GM18505 (cell line): ENCODE measurements at regions not wholly inside any gene's neighbourhood (a gene's known extent, or its start where the extent isn't known, plus 50 kb on each side); places are given as distances from the start of the nearest gene placed in this dataset.
"Not testable (repeated sequence)": the region's sequence is repeated elsewhere in the genome, so short reads cannot be mapped to it uniquely, and the experiment has no call there.

Experiments used
- ATAC-seq: cut with Tn5 transposase; IDR thresholded peaks from one replicate; pipeline ENCODE4 v1.9.1; 2021; ENCODE audit not compliant: unreplicated experiment
- POLR2A ChIP-seq: IDR thresholded peaks from 4 replicates; pipeline ENCODE4 v1.6.1; 2011; ENCODE audit warnings: borderline replicate concordance; ENCODE audit not compliant: insufficient read depth, insufficient read length; ENCODE audit errors: extremely low read depth

- no peak for ATAC-seq
- no peak for TF ChIP-seq POLR2A
Measured at GRCh38 chr2:142300517-142300916, 169.7 kb upstream of the LRP1B start.

- no peak for ATAC-seq
- no peak for TF ChIP-seq POLR2A
Measured at GRCh38 chr2:142299021-142299420, 168.2 kb upstream of the LRP1B start.

- ATAC-seq, result no peak
- TF ChIP-seq POLR2A, result no peak
Measured at GRCh38 chr2:142294225-142294624, 163.4 kb upstream of the LRP1B start.

GRCh38 chr2:142291969-142292368, 161.2 kb upstream of the LRP1B start:
- TF ChIP-seq POLR2A, result no peak
- no peak for ATAC-seq

- no peak for ATAC-seq
Measured at GRCh38 chr2:142290931-142291330, 160.1 kb upstream of the LRP1B start.

GRCh38 chr2:142286618-142287017, 155.8 kb upstream of the LRP1B start:
- TF ChIP-seq POLR2A, result no peak
- no peak for ATAC-seq

More at GRCh38 chr2:142290931-142291330, 160.1 kb upstream of the LRP1B start:
- no peak for TF ChIP-seq POLR2A

- no peak for ATAC-seq
- no peak for TF ChIP-seq POLR2A
Measured at GRCh38 chr2:142285480-142285879, 154.7 kb upstream of the LRP1B start.

GRCh38 chr2:142284336-142284735, 153.5 kb upstream of the LRP1B start:
- ATAC-seq, result not testable (repeated sequence)

GRCh38 chr2:142280831-142281230, 150.0 kb upstream of the LRP1B start:
- no peak for TF ChIP-seq POLR2A
- no peak for ATAC-seq

GRCh38 chr2:142270990-142271389, 140.2 kb upstream of the LRP1B start:
- no peak for TF ChIP-seq POLR2A
- no peak for ATAC-seq

GRCh38 chr2:142270291-142270690, 139.5 kb upstream of the LRP1B start:
- no peak for ATAC-seq
- no peak for TF ChIP-seq POLR2A

GRCh38 chr2:142259356-142259755, 128.5 kb upstream of the LRP1B start:
- TF ChIP-seq POLR2A, result no peak
- ATAC-seq, result no peak

GRCh38 chr2:142254031-142254430, 123.2 kb upstream of the LRP1B start:
- ATAC-seq, result no peak
- TF ChIP-seq POLR2A, result no peak

- ATAC-seq, result no peak
- no peak for TF ChIP-seq POLR2A
Measured at GRCh38 chr2:142241016-142241415, 110.2 kb upstream of the LRP1B start.

GRCh38 chr2:142236181-142236580, 105.4 kb upstream of the LRP1B start:
- ATAC-seq, result no peak
- no peak for TF ChIP-seq POLR2A
